ENCODE measurements at regions not wholly inside any gene's neighbourhood (a gene's known extent, or its start where the extent isn't known, plus 50 kb on each side); places are given as distances from the start of the nearest gene placed in this dataset.

GRCh38 chr16:86452451-86452850 is 57.9 kb upstream of the FOXF1 start:
- H3K36me3 Mint-ChIP-seq (ENCODE audit: unreplicated experiment): no peaks in the 10 kb centered on the region

GRCh38 chr16:86455116-86455515 is 55.2 kb upstream of the FOXF1 start:
- no peaks in the 10 kb centered on the region for H3K9me3 Mint-ChIP-seq (ENCODE audit: unreplicated experiment)
- TF ChIP-seq CTCF (IDR thresholded peaks at IDR 0.05): no peak
- DNase-seq (ENCODE audit: extremely low spot score, unreplicated experiment): no peak
- H3K27me3 Mint-ChIP-seq (ENCODE audit: unreplicated experiment): peaks cover 66% of the 10 kb centered on the region
- H3K4me1 Mint-ChIP-seq (ENCODE audit: unreplicated experiment): no peaks in the 10 kb centered on the region
- H3K36me3 Mint-ChIP-seq (ENCODE audit: unreplicated experiment): no peaks in the 10 kb centered on the region
- H3K4me3 Mint-ChIP-seq (ENCODE audit: unreplicated experiment): no peak overlapping the region
- no peak overlapping the region for H3K27ac Mint-ChIP-seq (ENCODE audit: unreplicated experiment)

More at GRCh38 chr16:86452451-86452850, 57.9 kb upstream of the FOXF1 start:
- H3K4me1 Mint-ChIP-seq (ENCODE audit: unreplicated experiment): no peaks in the 10 kb centered on the region
- H3K4me3 Mint-ChIP-seq (ENCODE audit: unreplicated experiment): no peak overlapping the region
- no peak overlapping the region for H3K27ac Mint-ChIP-seq (ENCODE audit: unreplicated experiment)
- H3K27me3 Mint-ChIP-seq (ENCODE audit: unreplicated experiment): peaks cover 45% of the 10 kb centered on the region
- no peaks in the 10 kb centered on the region for H3K9me3 Mint-ChIP-seq (ENCODE audit: unreplicated experiment)
- TF ChIP-seq CTCF (IDR thresholded peaks at IDR 0.05): no peak
- DNase-seq (ENCODE audit: extremely low spot score, unreplicated experiment): no peak

- no peak for TF ChIP-seq CTCF (IDR thresholded peaks at IDR 0.05)
- no peak overlapping the region for H3K27ac Mint-ChIP-seq (ENCODE audit: unreplicated experiment)
- no peaks in the 10 kb centered on the region for H3K9me3 Mint-ChIP-seq (ENCODE audit: unreplicated experiment)
- no peaks in the 10 kb centered on the region for H3K4me1 Mint-ChIP-seq (ENCODE audit: unreplicated experiment)
- H3K27me3 Mint-ChIP-seq (ENCODE audit: unreplicated experiment): peaks cover 64% of the 10 kb centered on the region
- H3K36me3 Mint-ChIP-seq (ENCODE audit: unreplicated experiment): no peaks in the 10 kb centered on the region
- H3K4me3 Mint-ChIP-seq (ENCODE audit: unreplicated experiment): no peak overlapping the region
- DNase-seq (ENCODE audit: extremely low spot score, unreplicated experiment): no peak
Observed at GRCh38 chr16:86455640-86456039, 54.7 kb upstream of the FOXF1 start.

GRCh38 chr16:86457501-86458148 is 52.7 kb upstream of the FOXF1 start:
- Mint-ChIP-seq H3K4me1 (ENCODE audit: unreplicated experiment) (no peaks in the 10 kb centered on the region), H3K27ac (ENCODE audit: unreplicated experiment) (no peak overlapping the region), H3K36me3 (ENCODE audit: unreplicated experiment) (no peaks in the 10 kb centered on the region), H3K27me3 (ENCODE audit: unreplicated experiment) (peaks cover 60% of the 10 kb centered on the region), H3K4me3 (ENCODE audit: unreplicated experiment) (no peak overlapping the region), H3K9me3 (ENCODE audit: unreplicated experiment) (peaks cover 4% of the 10 kb centered on the region)
- TF ChIP-seq CTCF (IDR thresholded peaks at IDR 0.05): no peak
- no peak for DNase-seq (ENCODE audit: extremely low spot score, unreplicated experiment)

- Mint-ChIP-seq H3K4me1 (ENCODE audit: unreplicated experiment) (no peaks in the 10 kb centered on the region), H3K9me3 (ENCODE audit: unreplicated experiment) (peaks cover 4% of the 10 kb centered on the region), H3K27me3 (ENCODE audit: unreplicated experiment) (peaks cover 53% of the 10 kb centered on the region), H3K4me3 (ENCODE audit: unreplicated experiment) (no peak overlapping the region), H3K27ac (ENCODE audit: unreplicated experiment) (no peak overlapping the region), H3K36me3 (ENCODE audit: unreplicated experiment) (no peaks in the 10 kb centered on the region)
- DNase-seq (ENCODE audit: extremely low spot score, unreplicated experiment): no peak
- no peak for TF ChIP-seq CTCF (IDR thresholded peaks at IDR 0.05)
Observed at GRCh38 chr16:86458149-86458777, 52.1 kb upstream of the FOXF1 start.
